DMS 273 treated with DMSO at 0.1 percent for 48 hours (cell line): ENCODE measurements at regions not wholly inside any gene's neighbourhood (a gene's known extent, or its start where the extent isn't known, plus 50 kb on each side); places are given as distances from the start of the nearest gene placed in this dataset.
"Not testable (repeated sequence)": the region's sequence is repeated elsewhere in the genome, so short reads cannot be mapped to it uniquely, and the experiment has no call there.

ENCODE experiments used
- DNase-seq: peaks from one replicate; lab custom pipeline; 2025; lab: John Stamatoyannopoulos, UW

DNA sequence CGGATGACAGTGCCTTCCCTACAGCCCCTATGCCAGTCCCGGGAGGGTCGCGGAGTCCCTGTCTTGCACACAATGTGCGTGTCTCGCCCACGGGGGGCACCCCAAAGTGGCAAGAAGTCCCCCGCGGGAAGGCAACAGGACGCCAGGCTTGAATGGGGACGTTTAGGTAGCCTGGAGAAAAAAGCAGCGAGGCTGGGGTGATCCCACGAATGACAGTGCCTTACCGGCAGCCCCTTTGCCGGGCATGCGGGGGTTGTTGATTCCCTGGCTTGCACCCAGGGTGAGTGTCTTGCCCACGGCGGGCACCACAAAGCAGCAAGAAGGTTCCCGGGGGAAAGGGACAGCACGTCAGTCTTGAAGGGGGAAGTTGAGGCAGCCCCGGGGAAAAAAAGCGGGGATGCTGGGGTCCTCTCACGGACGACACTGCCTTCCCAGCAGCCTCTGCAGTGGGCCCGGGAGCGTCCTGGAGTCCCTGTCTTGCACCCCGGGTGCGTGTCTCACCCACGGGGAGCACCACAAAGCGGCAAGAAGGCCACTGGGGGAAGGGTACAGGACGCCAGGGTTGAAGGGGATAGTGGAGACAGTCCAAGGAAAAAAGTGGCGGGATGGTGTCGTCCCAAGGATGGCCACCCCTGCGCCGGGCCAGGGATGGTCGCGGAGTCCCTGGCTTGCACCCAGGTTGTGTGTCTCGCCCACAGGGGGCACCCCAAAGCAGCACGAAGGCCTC is 156.8 kb upstream of the ALG10B start:
- no peak for DNase-seq

DNA sequence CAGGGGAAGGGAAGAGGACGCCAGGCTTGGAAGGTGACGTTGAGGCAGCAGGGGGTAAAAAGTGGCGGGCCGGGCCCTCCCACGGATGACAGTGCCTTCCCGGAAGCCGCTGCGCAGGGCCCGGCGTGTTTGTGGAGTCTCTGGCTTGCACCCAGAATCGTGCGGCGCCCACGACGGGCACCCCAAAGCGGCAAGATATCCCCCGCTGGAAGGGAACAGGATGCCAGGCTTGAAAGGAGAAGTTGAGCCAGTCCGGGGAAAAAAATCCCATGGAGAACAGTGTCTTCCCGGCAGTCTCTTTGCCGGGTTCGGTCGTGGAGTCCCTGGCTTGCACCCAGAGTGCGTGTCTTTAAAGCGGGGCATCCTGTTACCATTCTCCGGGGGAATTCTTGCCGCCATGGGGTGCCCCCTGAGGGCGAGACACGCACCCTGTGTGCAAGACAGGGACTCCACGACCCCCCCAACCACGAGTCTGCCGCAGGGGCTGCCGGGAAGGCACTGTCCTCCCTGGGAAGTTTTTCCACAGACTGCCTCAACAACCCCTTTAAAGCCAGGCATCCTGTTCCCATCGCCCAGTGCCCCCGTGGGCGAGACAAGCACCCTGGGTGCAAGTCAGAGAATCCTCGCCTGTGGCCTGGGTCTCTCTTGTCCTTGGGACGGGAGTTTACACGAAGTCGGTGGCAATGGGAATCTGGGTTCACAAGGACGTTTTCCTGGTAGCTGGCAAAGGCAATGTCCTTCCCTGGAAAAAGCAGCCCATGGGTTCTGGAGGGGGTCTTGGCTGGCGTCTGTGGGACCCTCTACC is 156.1 kb upstream of the ALG10B start:
- no peak for DNase-seq

DNA sequence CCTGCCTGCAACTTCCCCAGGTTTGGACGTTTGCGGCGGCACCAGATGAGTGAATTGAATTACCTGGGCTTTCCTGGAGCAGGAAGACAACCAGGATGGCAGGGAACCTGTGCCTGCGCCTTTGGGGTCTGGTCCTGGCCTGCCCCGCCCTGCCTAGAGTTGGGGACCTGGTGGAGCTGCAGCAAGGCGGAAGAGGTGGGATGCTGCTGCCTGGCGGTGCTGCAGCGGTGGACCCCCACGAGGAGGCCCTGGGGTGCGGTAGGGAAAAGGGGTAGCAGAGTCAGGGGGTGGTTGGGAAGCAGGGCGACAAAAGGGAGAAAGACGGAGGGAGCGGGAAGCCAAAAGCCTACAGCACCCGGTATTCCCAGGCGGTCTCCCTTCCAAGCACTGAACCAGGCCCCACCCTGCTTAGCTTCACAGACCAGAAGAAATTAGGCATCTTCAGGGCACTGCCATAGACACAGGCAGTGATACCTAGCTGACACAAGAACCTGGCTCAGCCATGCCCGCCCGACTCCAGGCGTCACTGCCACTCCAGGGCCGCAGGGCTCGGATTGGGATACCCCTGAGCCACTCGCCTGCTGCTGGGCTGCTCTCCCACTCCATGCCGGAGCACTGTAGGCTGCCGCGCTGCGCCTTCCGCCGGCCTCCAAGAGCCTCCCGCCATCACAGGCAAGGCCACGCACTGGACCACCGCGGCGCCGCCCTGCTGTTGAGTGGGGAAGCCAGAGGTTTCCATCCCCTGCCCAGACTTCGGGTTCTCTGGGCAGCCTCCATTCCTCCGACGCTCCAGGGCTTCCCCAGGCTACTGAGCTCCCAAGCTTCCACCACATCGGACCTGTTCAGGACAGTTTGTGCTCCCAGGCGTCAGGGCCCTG is 155.2 kb upstream of the ALG10B start:
- no peak for DNase-seq

DNA sequence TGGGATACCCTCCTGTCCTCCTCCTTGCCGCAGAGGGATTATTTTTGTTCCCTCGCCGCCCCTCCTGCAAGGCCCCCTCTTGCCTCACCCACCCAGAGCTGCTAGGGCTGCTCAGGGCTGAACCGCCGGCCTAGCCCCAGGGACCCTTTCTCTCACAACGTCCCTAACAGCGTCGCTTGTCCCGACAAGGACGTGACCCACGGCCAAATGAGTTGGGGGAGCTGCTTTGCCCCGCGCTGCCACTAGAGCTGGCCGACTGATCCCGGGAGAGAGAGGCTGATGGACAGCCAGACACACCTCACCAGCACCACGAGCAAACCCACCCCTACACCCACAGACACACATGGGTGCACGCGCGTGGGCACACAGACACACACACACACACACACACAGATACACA is 154.6 kb upstream of the ALG10B start:
- no peak for DNase-seq

DNA sequence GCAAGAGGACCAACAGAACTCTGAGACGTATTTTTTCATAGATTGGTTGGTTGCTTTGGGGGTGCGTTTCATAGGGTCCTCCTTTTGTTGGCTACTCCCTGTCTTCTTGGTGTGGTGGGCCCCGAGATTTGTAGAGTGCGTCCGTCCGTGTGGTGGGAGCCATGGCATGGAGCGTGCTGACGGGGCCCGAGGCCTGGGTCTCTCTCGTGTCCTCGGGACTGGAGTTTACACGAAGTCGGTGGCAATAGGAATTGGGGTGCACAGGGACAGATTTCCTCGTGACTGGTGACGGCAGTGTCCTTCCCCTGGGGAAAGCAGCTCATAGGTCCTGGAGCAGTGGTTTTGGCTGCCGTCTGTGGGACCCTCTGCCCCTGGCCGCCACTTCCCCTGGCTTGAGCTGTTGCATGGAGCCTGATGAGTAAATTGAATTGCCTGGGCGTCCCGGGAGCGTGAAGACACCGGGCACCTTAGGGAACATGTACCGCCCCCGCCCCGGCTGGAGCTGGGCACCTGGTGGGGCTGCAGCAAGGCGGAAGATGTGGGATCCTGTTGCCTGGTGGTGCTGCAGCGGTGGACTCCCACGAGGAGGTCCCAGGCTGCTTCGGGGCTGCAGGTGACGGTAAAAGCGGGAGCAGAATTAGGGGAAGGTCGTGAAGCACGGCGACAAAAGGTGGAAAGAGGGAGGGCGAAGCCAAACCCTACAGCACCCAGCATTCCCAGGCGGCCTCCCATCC is 153.7 kb upstream of the ALG10B start:
- DNase-seq = no peak

DNA sequence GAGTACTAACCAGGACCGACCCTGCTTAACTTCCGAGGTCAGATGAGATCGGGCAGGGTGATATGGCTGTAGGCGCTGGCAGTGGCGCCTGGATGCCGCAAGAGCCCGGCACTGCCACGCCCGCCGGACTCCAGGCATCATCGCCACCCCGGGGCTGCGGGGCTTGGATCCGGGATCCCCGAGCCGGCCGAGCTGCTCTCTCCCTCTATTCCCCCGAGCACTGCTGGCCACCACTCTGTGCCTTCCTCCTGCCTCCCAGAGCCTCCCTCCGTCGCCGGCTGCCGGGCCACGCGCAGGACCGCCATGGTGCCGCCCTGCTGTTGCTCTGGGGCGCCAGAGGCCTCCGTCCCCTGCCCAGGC is 153.2 kb upstream of the ALG10B start:
- no peak for DNase-seq

DNA sequence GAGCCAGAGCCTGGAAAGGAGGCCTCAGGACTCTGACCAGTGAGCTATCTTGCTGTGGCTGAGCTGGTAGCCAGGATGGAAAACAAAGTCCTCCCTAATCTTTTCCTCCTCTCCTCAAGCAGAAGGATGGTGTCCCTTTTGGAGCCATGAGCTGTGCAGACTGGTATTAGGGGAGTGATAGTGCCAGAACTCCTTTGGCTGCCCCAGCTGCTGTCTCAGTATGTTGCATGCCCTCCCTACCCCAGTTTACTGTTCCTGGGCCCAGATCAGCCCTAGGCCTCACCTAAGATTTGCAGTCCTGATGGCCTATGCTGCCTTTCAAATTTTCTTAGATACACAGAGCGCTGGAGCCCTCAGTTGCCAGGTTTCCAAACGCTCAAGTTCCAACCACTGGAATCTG is 150.3 kb upstream of the ALG10B start:
- DNase-seq = no peak

DNA sequence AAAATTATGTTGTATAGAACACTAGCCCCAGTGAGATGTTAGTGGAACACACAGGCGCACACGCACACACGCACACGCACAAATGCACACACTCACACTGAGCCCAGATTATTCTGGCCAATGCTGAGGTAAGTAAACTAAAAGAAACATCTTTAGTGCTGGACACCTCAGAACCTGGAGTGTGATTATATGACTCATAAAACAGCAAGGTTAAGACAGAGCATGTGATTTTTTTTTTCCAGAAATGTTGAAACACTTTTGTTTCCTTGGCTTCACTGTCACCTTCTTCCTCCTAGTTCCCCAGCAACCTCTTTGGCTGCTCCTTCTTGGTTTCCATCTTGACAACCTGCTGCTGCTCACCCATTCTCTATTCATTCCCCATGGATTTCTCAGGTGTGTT is 141.0 kb upstream of the ALG10B start:
- no peak for DNase-seq

DNA sequence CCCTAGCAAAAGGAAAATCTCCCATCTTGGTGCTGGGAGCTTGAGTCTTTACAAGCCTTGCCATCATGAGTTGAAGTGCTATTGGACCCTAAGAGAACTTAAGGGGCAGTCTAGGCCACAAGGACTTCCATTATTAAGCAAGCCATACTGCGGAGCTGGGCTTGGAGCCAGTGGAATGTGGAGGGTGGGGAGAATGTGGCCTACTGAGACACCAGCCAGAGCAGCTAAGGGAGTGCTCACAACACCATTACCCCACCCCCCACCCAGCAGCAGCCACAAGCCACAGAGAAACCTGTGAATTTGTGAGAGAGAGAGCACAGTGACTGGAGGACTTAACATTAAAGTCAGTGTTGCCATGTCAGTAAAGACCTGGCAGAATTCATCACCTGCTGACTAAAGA is 133.0 kb upstream of the ALG10B start:
- DNase-seq = not testable (repeated sequence)

DNA sequence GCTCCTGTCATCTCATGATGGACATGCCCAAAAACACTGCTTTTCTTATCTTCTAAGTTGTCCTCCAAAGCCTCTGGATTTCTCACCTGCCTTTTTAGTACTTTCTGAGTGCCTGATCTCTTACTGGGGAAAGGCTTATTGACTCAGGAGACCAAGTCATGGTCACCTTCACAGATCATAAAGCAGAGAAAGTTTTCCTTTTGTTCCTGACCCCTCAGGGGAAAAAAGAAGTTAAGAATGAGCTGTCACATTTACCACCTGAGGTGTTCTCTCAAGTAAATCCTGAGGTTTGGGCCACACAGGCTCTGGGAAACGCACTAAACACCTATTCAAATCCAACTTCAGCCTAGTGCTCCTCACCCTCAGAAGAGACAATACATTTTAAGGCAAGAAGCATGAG is 119.3 kb upstream of the ALG10B start:
- not testable (repeated sequence) for DNase-seq

DNA sequence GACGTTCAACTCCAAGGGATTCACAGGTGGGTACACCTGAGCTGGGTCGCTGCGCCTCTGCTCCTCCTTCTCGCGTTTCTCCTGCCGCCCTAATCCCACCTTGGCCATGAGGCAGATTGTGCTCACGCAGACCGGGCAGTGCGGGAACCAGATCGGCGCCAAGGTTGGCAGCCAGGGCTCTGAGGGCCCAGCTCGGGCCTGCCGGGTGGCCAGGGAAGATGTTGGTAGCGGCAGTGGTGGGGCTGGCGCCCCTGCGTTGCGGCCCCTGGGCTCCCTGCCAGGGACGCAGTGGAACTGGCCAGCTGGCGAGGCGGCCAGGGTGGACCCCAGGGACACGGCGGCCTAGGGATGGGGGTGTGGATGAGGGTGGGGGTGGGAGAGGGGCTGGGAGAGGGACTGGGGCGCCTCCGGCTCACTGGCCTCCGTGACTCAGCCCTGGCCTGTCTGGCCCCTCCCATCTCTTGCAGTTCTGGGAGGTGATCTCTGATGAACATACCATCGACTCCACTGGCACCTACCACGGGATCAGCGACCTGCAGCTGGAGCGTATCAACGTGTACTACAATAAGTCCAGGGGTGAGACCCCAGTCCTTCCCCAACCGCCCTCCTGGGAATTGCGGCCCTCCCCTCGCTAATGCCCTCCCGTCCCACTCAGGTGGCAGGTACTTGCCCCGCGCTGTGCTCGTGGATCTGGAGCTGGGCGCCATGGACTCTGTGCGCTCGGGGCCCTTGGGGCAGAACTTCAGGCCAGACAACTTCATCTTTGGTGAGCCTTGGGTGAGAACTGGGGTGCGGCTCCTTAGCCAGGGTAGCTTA is 114.9 kb upstream of the ALG10B start:
- no peak for DNase-seq

DNA sequence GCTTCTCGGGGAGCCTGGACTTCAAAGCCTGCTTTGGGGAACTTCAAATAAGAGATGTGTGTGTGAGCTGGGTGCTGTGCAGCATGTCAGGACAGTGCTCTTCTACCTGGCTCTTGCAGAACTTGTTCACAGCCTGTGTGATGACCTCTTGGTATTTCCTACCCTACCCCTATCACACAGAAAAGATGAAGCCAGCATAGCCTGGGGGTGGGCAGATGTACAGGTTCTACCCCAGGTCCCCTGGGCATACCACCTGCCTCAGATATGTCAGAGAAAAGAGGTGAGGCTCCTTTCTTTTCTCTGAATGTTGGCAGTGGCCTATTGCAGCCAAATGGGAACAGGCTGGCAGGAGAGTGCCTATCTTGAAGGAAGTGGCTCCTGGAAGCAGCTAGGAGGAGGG is 111.7 kb upstream of the ALG10B start:
- DNase-seq = no peak

DNA sequence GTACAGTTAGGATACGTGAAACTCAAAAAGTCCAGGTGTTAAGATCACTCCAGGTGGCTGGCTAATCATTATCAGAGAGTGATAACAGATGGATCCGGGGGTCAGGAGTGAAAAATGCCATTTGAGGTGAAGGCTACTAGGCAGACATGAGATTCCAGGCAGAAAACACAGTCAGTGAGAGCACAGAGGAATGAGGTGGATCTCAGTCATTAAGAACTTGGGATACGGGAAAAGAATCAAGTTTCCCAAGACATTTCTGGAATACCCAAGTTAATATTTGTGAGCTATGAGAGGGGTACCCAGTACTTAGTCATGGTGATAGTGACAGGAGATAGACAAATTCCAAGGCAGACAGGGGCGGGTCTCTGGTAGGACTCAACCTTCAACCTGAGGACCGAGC is 94.6 kb upstream of the ALG10B start:
- no peak for DNase-seq

DNA sequence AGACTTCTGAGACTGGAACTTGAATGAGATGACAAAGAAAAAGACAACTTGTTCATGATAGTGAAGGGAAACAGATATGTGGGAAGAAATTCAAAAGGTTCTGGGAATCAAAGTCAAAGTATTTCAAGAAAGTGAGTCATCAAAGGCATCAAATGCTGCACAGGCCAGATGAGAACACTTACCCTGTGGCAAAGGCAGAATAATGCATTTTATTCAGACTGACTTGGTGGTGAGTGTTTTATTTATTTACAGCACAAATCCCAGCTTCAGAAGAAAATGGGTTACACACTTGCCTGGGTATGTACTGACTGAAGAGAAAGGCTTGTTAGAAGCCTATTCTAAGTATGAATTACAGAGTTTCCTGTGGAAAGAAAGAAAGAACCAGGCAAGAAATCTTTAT is 78.2 kb upstream of the ALG10B start:
- not testable (repeated sequence) for DNase-seq

DNA sequence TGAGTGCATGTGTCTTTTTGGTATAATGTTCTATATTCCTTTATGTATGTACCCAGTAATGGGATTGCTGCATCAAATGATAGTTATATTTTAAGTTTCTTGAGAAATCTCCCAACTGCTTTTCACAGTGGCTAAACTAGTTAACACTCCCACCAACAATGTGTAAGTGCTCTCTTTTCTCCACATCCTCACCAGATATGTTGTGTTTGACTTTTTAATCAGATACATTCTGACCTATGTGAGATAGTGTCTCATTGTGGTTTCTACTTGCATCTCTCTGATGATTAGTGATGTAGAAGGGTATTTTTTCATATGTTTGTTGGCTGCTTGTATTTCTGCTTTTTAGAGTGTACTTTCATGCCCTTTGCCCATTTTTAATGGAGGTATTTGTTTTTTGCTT is 62.8 kb upstream of the ALG10B start:
- DNase-seq = no peak

DNA sequence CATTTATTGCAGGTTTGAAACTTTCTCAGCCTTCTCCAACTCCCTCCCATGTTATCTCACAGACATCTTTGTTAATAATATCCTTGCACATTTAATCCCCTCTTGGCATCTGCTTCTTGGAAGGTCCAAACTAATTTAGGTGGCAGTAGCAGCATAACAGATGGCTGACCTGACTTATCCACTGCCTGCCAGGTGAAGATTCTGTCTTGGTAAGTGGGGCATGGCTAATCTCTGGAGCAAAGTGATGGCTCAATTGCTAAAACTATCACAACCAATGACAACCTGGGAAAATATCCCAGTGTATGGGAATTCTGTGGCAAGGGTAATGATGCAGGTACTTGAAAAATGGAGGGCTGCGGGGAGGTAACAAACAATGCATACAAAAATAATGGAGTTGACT is 58.2 kb upstream of the ALG10B start:
- no peak for DNase-seq
